ENCODE measurements at regions not wholly inside any gene's neighbourhood (a gene's known extent, or its start where the extent isn't known, plus 50 kb on each side); places are given as distances from the start of the nearest gene placed in this dataset.

GRCh38 chr17:63096426-63096825 is 130.4 kb downstream of the TANC2 start:
- H3K9me3 ChIP-seq = no peaks in the 10 kb centered on the region
- H3K4me2 ChIP-seq = no peak overlapping the region
- ChIA-PET CTCF (interaction anchor here (1.1 kb wide), 1 partner anchor 22 kb away, joined by 3 read pairs; no protein-coding TSS in a partner anchor), POLR2A (no interaction called here)
- ATAC-seq (no peak), DNase-seq (ENCODE audit: low read depth in 1 of 2, low spot score in 1 of 2) (no peak), FAIRE-seq (no peak)
- WGBS (ENCODE audit: missing lambda C conversion rate) = 82% methylated on average over 5 of the region's 5 CpGs
- H3K4me3 ChIP-seq = no peak overlapping the region
- TF ChIP-seq SMC3 (IDR thresholded peaks at IDR 0.05) = no peak
- TF ChIP-seq GATA3 (IDR thresholded peaks at IDR 0.05; ENCODE audit: borderline replicate concordance) = no peak
- no peak for TF ChIP-seq PHF8 (IDR thresholded peaks at IDR 0.05; ENCODE audit: borderline replicate concordance, low read depth)
- no peak for TF ChIP-seq JUN (IDR thresholded peaks at IDR 0.05)
- no peak for TF ChIP-seq TP53 (CRISPR knock-in tag; IDR thresholded peaks at IDR 0.05)
- TF ChIP-seq HES2 (IDR thresholded peaks at IDR 0.05) = no peak
- H3K4me1 ChIP-seq = no peaks in the 10 kb centered on the region
- no peak overlapping the region for H3K27ac ChIP-seq

DNA sequence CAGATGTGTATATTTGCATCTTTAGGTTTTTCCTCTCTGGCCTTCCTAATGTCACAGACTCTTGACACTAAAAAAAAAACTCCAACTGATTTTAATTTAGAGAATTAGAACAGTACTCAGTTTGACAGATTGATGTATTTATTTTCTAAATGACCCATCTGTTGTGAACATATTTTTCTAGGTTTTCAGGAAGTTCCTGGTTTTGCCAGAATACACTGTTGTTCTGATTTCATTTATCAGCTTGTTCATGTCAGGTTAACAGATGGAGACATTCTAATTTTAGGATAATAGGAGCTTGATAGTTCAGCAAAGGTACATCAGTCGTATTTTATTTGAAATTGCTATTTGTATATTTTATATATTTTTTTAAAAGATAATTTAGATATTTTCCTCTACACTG is 133.4 kb downstream of the TANC2 start:
- ATAC-seq (no peak), DNase-seq (ENCODE audit: low read depth in 1 of 2, low spot score in 1 of 2) (no peak), FAIRE-seq (no peak)
- H3K4me1 ChIP-seq = no peaks in the 10 kb centered on the region
- POLR2A ChIA-PET = no interaction called here
- H3K9me3 ChIP-seq = no peaks in the 10 kb centered on the region
- H3K4me2 ChIP-seq = no peak overlapping the region
- WGBS (ENCODE audit: missing lambda C conversion rate) = 70% methylated on average over 1 of the region's 1 CpG
- no peak overlapping the region for H3K27ac ChIP-seq
- TF ChIP-seq, protein P1, sequence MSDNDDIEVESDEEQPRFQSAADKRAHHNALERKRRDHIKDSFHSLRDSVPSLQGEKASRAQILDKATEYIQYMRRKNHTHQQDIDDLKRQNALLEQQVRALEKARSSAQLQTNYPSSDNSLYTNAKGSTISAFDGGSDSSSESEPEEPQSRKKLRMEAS (IDR thresholded peaks at IDR 0.05) = no peak
- TF ChIP-seq POLR2A (IDR thresholded peaks at IDR 0.05; ENCODE audit: low read length) (no peak), CEBPB (IDR thresholded peaks at IDR 0.05) (no peak), ELK1 (IDR thresholded peaks at IDR 0.05; ENCODE audit: low read depth, low read length) (no peak), KDM1A (IDR thresholded peaks at IDR 0.05; ENCODE audit: low read depth) (no peak), HOXB5 (CRISPR knock-in tag; IDR thresholded peaks at IDR 0.05) (no peak), HMGXB4 (CRISPR knock-in tag; IDR thresholded peaks at IDR 0.05; ENCODE audit: borderline replicate concordance) (no peak), GATA3 (IDR thresholded peaks at IDR 0.05; ENCODE audit: borderline replicate concordance) (no peak), RARB (CRISPR knock-in tag; IDR thresholded peaks at IDR 0.05) (no peak), CBX2 (IDR thresholded peaks at IDR 0.05; ENCODE audit: borderline replicate concordance, low read depth) (no peak), CTCF (IDR thresholded peaks at IDR 0.05) (no peak), MYC (IDR thresholded peaks at IDR 0.05; ENCODE audit: borderline replicate concordance, low read length) (no peak), ZC3H11A (IDR thresholded peaks at IDR 0.05) (no peak)
- CTCF ChIA-PET = interaction anchor here (0.9 kb wide), 1 partner anchor 9 kb away, joined by 3 read pairs; no protein-coding TSS in a partner anchor
- no peak overlapping the region for H3K4me3 ChIP-seq

DNA sequence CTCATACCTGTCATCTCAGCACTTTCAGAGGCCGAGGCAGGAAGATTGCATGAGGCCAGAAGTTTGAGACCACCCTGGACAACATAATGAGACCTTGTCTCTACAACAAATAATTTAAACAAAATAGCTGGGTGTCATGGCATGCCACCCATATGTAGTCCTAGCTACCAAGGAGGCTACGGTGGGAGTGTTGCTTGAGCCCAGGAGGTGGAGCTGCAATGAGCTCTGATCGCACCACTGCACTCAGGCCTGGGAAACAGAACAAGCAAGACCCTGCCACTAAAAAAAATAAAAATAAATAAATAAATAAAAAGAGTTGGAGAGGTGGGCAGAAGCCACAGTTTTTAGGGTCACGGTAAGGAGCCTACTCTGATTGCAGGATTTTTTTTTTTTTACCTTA is 136.0 kb downstream of the TANC2 start:
- 93% methylated on average over 4 of the region's 4 CpGs for WGBS (ENCODE audit: missing lambda C conversion rate)
- H3K27ac ChIP-seq = no peak overlapping the region
- H3K4me1 ChIP-seq = no peaks in the 10 kb centered on the region
- H3K9me3 ChIP-seq = no peaks in the 10 kb centered on the region
- no peak overlapping the region for H3K4me3 ChIP-seq
- CTCF ChIA-PET = interaction anchor here (0.6 to 1.2 kb wide), 3 partner anchors 9 to 40 kb away, joined by 3 to 4 read pairs (median 3); no protein-coding TSS in a partner anchor
- no peak for FAIRE-seq
- no peak overlapping the region for H3K4me2 ChIP-seq
- TF ChIP-seq MAFK (IDR thresholded peaks at IDR 0.05; ENCODE audit: partially characterized antibody) (peak; percentile 2), HOXB5 (CRISPR knock-in tag; IDR thresholded peaks at IDR 0.05) (no peak)
- no peak for DNase-seq (ENCODE audit: low read depth in 1 of 2, low spot score in 1 of 2)
- ATAC-seq = no peak
- POLR2A ChIA-PET = no interaction called here

Data from A549 (cell line).